ENCODE measurements at regions not wholly inside any gene's neighbourhood (a gene's known extent, or its start where the extent isn't known, plus 50 kb on each side); places are given as distances from the start of the nearest gene placed in this dataset.

DNA sequence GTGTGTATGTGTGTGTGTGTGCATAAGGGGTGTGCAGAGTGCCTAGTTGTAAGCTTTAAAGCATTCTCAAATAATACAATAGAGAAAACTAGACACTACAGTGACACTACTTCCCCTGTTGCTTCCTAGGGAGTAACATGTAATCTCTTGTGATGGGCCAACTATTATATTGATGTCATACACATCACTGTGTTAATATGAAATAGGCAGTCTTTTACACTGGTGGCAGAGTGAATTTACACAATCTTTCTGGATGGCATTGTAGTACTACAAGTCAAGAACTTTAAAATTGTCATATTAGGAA, 488.0 kb upstream of the ZEB2 start:
- H3K36me3 ChIP-seq: no peaks in the 10 kb centered on the region
- no peak overlapping the region for H3K4me3 ChIP-seq
- H3K27me3 ChIP-seq: no peaks in the 10 kb centered on the region
- TF ChIP-seq, protein P1, sequence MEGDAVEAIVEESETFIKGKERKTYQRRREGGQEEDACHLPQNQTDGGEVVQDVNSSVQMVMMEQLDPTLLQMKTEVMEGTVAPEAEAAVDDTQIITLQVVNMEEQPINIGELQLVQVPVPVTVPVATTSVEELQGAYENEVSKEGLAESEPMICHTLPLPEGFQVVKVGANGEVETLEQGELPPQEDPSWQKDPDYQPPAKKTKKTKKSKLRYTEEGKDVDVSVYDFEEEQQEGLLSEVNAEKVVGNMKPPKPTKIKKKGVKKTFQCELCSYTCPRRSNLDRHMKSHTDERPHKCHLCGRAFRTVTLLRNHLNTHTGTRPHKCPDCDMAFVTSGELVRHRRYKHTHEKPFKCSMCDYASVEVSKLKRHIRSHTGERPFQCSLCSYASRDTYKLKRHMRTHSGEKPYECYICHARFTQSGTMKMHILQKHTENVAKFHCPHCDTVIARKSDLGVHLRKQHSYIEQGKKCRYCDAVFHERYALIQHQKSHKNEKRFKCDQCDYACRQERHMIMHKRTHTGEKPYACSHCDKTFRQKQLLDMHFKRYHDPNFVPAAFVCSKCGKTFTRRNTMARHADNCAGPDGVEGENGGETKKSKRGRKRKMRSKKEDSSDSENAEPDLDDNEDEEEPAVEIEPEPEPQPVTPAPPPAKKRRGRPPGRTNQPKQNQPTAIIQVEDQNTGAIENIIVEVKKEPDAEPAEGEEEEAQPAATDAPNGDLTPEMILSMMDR (IDR thresholded peaks at IDR 0.05): no peak
- TF ChIP-seq POLR2A (IDR thresholded peaks at IDR 0.05): no peak
- peak overlapping the region; percentile 47 to 59 for H3K27ac ChIP-seq
- no peaks in the 10 kb centered on the region for H3K9me3 ChIP-seq
- no peak for DNase-seq
- intact Hi-C loops (cut with DNase I; ENCODE audit: low total_unique reads): no loop called here
- H3K4me1 ChIP-seq: no peaks in the 10 kb centered on the region

- Histone ChIP-seq H3K27me3 (no peaks in the 10 kb centered on the region), H3K4me3 (no peak overlapping the region), H3K36me3 (no peaks in the 10 kb centered on the region), H3K4me1 (no peaks in the 10 kb centered on the region), H3K27ac (peak overlapping the region; percentile 47 to 59), H3K9me3 (no peaks in the 10 kb centered on the region)
- intact Hi-C loops (cut with DNase I; ENCODE audit: low total_unique reads): no loop called here
- TF ChIP-seq POLR2A (IDR thresholded peaks at IDR 0.05): no peak
- TF ChIP-seq, protein P1 (IDR thresholded peaks at IDR 0.05): no peak
- DNase-seq: peak in 1 of 2 donors; percentile 29
These were observed 487.4 kb upstream of the ZEB2 start for GRCh38 chr2:145007093-145007959.

DNA sequence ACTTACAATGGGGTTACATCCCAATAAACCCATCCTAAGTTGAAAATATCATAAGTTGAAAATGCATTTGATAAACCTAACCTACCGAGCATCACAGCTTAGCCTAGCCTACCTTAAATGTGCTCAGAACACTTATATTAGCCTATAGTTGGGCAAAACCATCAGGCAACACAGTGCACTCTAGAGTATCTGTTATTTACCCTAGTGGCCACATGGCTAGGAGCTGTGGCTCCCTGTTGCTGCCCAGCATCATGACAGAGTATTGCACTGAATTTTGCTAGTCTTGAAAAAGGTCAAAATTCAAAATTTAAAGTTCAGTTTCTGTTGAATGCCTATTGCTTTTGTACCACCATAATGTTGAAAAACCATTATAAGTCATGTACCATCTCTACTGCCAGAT, 482.7 kb upstream of the ZEB2 start:
- Histone ChIP-seq H3K4me1 (no peaks in the 10 kb centered on the region), H3K36me3 (no peaks in the 10 kb centered on the region), H3K4me3 (no peak overlapping the region), H3K9me3 (no peaks in the 10 kb centered on the region), H3K27me3 (no peaks in the 10 kb centered on the region), H3K27ac (no peak overlapping the region)
- DNase-seq: no peak
- TF ChIP-seq POLR2A (IDR thresholded peaks at IDR 0.05): no peak
- TF ChIP-seq, protein P1 (IDR thresholded peaks at IDR 0.05): no peak
- intact Hi-C loops (cut with DNase I; ENCODE audit: low total_unique reads): no loop called here

DNA sequence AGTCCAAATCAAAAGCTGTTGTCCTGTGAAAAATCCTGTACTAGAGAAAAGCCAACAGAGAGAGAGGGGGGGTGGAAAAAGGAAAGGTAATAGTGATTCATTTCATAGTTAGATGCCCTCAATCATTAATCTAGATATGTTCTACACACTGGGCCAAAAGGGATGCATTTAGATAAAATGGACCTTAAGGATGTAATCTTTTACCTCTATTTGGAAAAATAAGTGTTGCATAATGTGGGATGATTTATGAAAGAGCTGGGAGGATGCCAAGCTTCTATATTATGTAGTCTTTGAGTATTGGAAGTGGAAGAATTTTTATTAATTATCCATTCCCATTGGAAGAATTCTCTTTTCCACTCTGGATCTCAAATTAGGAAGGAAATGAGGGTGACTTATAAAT, 480.5 kb upstream of the ZEB2 start:
- H3K27ac ChIP-seq: peak overlapping the region; percentile 55 to 56
- H3K4me3 ChIP-seq: no peak overlapping the region
- H3K36me3 ChIP-seq: no peaks in the 10 kb centered on the region
- TF ChIP-seq POLR2A (IDR thresholded peaks at IDR 0.05): no peak
- H3K4me1 ChIP-seq: no peaks in the 10 kb centered on the region
- no peak for DNase-seq
- intact Hi-C loops (cut with DNase I; ENCODE audit: low total_unique reads): no loop called here
- no peaks in the 10 kb centered on the region for H3K27me3 ChIP-seq
- no peaks in the 10 kb centered on the region for H3K9me3 ChIP-seq

DNA sequence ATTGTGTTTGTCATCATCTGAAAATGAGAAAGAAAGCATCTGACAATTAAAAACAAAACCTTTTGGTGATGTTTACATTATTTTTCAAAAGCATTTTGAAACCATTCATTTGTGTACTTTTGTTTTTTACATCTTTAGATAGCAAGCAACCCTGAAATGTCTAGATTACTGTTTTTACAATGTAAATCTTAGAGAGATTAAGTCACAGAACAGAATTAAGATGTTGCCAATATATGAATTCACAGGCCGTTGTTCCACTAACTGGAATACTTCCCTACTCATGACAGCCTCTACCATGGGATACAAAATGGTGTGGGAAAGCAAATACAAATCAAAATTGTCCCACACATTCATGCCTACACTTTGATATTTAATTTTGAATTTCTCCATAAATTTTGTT, 480.0 kb upstream of the ZEB2 start:
- intact Hi-C loops (cut with DNase I; ENCODE audit: low total_unique reads): no loop called here
- Histone ChIP-seq H3K27ac (peak overlapping the region; percentile 55 to 56), H3K27me3 (no peaks in the 10 kb centered on the region), H3K4me3 (no peak overlapping the region), H3K36me3 (no peaks in the 10 kb centered on the region), H3K4me1 (no peaks in the 10 kb centered on the region), H3K9me3 (no peaks in the 10 kb centered on the region)
- DNase-seq: no peak
- TF ChIP-seq POLR2A (IDR thresholded peaks at IDR 0.05): no peak
- TF ChIP-seq, protein P1 (IDR thresholded peaks at IDR 0.05): no peak

Measured in uterus (tissue), 3 donors.